ENCODE measurements at regions not wholly inside any gene's neighbourhood (a gene's known extent, or its start where the extent isn't known, plus 50 kb on each side); places are given as distances from the start of the nearest gene placed in this dataset.

- TF ChIP-seq CTCF (IDR thresholded peaks at IDR 0.05; ENCODE audit: borderline replicate concordance, control extremely low read depth, extremely low read depth, insufficient read depth, missing control alignments), result no peak
- DNase-seq (ENCODE audit: low spot score), result no peak
- in situ Hi-C loops (cut with MboI; ENCODE audit: low sequenced_read_pairs, unreplicated experiment), result no loop called here
Observed at GRCh38 chr7:57482-58255, 134.7 kb upstream of the FAM20C start.

GRCh38 chr7:58316-58715 lies 134.1 kb upstream of the FAM20C start:
- no peak for TF ChIP-seq CTCF (IDR thresholded peaks at IDR 0.05; ENCODE audit: borderline replicate concordance, control extremely low read depth, extremely low read depth, insufficient read depth, missing control alignments)
- no peak for DNase-seq (ENCODE audit: low spot score)
- in situ Hi-C loops (cut with MboI; ENCODE audit: low sequenced_read_pairs, unreplicated experiment), result no loop called here

- in situ Hi-C loops (cut with MboI; ENCODE audit: low sequenced_read_pairs, unreplicated experiment), result no loop called here
- TF ChIP-seq CTCF (IDR thresholded peaks at IDR 0.05; ENCODE audit: borderline replicate concordance, control extremely low read depth, extremely low read depth, insufficient read depth, missing control alignments), result no peak
- no peak for DNase-seq (ENCODE audit: low spot score)
Observed at GRCh38 chr7:59079-60016, 133.0 kb upstream of the FAM20C start.

GRCh38 chr7:60017-60675 lies 132.2 kb upstream of the FAM20C start:
- no peak for TF ChIP-seq CTCF (IDR thresholded peaks at IDR 0.05; ENCODE audit: borderline replicate concordance, control extremely low read depth, extremely low read depth, insufficient read depth, missing control alignments)
- in situ Hi-C loops (cut with MboI; ENCODE audit: low sequenced_read_pairs, unreplicated experiment), result no loop called here
- no peak for DNase-seq (ENCODE audit: low spot score)

GRCh38 chr7:60706-61105 lies 131.7 kb upstream of the FAM20C start:
- DNase-seq (ENCODE audit: low spot score), result no peak
- TF ChIP-seq CTCF (IDR thresholded peaks at IDR 0.05; ENCODE audit: borderline replicate concordance, control extremely low read depth, extremely low read depth, insufficient read depth, missing control alignments), result no peak
- in situ Hi-C loops (cut with MboI; ENCODE audit: low sequenced_read_pairs, unreplicated experiment), result no loop called here

- DNase-seq (ENCODE audit: low spot score), result no peak
- TF ChIP-seq CTCF (IDR thresholded peaks at IDR 0.05; ENCODE audit: borderline replicate concordance, control extremely low read depth, extremely low read depth, insufficient read depth, missing control alignments), result no peak
- in situ Hi-C loops (cut with MboI; ENCODE audit: low sequenced_read_pairs, unreplicated experiment), result no loop called here
Observed at GRCh38 chr7:61111-61510, 131.3 kb upstream of the FAM20C start.
